GM12865 (cell line): ENCODE measurements at regions not wholly inside any gene's neighbourhood (a gene's known extent, or its start where the extent isn't known, plus 50 kb on each side); places are given as distances from the start of the nearest gene placed in this dataset.

Experiments used
- DNase-seq: peaks from one replicate; pipeline ENCODE4 v3.0.0; 2010; ENCODE audit warnings: low read depth
- H3K4me3 ChIP-seq: 2 replicates; pipeline ENCODE4 v1.5.1; 2011; ENCODE audit warnings: mild to moderate bottlenecking, low read depth, low read length, control low read depth
- TF ChIP-seq, protein P1 (sequence below): IDR thresholded peaks from 2 replicates; pipeline ENCODE4 v1.5.1; 2011; ENCODE audit warnings: low read length, control low read depth, low read depth, inconsistent platforms; ENCODE audit not compliant: insufficient read depth; ENCODE audit errors: missing control alignments

DNA sequence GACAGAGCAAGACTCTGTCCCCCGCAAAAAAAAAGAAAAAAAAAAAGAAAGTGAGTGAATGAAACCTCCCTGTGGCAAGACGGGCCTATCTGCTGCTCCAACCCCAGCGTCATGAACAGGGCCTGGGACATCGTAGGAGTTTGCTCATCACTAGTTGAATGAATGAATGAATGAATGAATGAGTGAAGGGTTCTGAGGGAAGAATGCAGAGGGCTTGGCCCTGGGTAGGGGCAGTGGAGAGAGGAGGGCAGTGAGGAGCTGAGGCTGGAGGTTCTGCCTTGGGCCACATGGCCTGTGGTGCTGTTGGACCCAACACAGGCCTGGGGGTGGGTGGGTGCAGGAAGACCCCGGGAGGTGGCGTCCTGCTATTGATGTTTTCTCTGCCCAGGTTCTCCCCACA lies 125.5 kb upstream of the CIBAR2 start:
- TF ChIP-seq, protein P1, sequence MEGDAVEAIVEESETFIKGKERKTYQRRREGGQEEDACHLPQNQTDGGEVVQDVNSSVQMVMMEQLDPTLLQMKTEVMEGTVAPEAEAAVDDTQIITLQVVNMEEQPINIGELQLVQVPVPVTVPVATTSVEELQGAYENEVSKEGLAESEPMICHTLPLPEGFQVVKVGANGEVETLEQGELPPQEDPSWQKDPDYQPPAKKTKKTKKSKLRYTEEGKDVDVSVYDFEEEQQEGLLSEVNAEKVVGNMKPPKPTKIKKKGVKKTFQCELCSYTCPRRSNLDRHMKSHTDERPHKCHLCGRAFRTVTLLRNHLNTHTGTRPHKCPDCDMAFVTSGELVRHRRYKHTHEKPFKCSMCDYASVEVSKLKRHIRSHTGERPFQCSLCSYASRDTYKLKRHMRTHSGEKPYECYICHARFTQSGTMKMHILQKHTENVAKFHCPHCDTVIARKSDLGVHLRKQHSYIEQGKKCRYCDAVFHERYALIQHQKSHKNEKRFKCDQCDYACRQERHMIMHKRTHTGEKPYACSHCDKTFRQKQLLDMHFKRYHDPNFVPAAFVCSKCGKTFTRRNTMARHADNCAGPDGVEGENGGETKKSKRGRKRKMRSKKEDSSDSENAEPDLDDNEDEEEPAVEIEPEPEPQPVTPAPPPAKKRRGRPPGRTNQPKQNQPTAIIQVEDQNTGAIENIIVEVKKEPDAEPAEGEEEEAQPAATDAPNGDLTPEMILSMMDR: no peak
- no peak for DNase-seq
- no peak overlapping the region for H3K4me3 ChIP-seq

- TF ChIP-seq, protein P1: no peak
- DNase-seq: no peak
- no peak overlapping the region for H3K4me3 ChIP-seq
These were observed 126.0 kb upstream of the CIBAR2 start for GRCh38 chr16:85238233-85238647.

DNA sequence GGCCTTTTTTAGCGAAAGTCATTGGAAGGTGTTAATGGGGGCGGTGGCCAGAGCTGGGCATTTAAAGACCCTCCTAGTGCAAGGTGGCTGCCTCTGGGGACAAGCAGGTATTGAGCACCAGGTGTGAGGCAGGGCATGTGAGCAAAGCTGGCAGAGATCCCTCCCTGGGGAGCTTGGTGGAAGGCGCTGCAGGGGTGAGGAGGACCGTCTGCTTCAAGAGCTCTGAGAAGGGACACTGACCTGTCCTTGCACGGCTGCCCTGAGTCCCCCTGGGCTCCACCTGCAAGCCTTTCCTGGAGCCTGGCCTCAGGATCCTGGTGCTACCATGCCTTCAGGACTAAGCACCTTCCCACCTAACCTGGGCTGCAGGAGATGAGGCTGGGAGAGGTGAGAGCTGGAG lies 127.0 kb upstream of the CIBAR2 start:
- TF ChIP-seq, protein P1: no peak
- DNase-seq: no peak

GRCh38 chr16:85239871-85240270 lies 127.6 kb upstream of the CIBAR2 start:
- no peak overlapping the region for H3K4me3 ChIP-seq
- TF ChIP-seq, protein P1: no peak
- DNase-seq: no peak

More for the DNA sequence above, 127.0 kb upstream of the CIBAR2 start:
- no peak overlapping the region for H3K4me3 ChIP-seq

GRCh38 chr16:85240982-85241924 lies 129.0 kb upstream of the CIBAR2 start:
- DNase-seq: no peak
- no peak overlapping the region for H3K4me3 ChIP-seq
- TF ChIP-seq, protein P1: no peak

DNA sequence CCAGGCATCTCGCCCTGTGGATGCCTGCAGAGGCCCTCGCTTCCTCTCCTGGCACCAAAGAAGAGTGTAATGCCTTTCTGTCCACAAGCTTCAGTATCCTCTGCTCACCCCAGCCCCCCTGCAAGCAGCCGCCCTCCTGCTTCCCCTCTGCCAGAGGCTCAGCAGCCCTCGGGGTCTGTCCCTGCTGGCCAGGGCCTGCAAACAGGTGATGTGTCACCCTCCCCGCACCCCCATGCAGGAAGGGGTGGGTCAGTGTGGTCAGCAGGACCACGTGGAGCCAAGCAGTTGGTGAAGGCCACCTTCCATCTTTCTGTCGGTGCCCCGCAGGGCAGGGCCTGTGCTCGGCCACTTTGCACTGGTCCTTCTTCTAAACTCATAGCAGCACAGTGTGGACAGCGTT lies 129.9 kb upstream of the CIBAR2 start:
- DNase-seq: no peak
- no peak overlapping the region for H3K4me3 ChIP-seq
- TF ChIP-seq, protein P1: no peak
